ENCODE measurements at regions not wholly inside any gene's neighbourhood (a gene's known extent, or its start where the extent isn't known, plus 50 kb on each side); places are given as distances from the start of the nearest gene placed in this dataset.

- TF ChIP-seq, protein P1, sequence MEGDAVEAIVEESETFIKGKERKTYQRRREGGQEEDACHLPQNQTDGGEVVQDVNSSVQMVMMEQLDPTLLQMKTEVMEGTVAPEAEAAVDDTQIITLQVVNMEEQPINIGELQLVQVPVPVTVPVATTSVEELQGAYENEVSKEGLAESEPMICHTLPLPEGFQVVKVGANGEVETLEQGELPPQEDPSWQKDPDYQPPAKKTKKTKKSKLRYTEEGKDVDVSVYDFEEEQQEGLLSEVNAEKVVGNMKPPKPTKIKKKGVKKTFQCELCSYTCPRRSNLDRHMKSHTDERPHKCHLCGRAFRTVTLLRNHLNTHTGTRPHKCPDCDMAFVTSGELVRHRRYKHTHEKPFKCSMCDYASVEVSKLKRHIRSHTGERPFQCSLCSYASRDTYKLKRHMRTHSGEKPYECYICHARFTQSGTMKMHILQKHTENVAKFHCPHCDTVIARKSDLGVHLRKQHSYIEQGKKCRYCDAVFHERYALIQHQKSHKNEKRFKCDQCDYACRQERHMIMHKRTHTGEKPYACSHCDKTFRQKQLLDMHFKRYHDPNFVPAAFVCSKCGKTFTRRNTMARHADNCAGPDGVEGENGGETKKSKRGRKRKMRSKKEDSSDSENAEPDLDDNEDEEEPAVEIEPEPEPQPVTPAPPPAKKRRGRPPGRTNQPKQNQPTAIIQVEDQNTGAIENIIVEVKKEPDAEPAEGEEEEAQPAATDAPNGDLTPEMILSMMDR (IDR thresholded peaks at IDR 0.05) = no peak
- TF ChIP-seq POLR2A (IDR thresholded peaks at IDR 0.05) = no peak
- TF ChIP-seq POLR2AphosphoS5 (IDR thresholded peaks at IDR 0.05) = no peak
Observed at GRCh38 chr5:77871946-77872345, 95.8 kb upstream of the TBCA start.

Measured in suprapubic skin (tissue), 4 donors.